GM23338 (cell line): ENCODE measurements at regions not wholly inside any gene's neighbourhood (a gene's known extent, or its start where the extent isn't known, plus 50 kb on each side); places are given as distances from the start of the nearest gene placed in this dataset.

Source experiments
- ATAC-seq: fragments of 200-7000 bp; cut with Tn5 transposase; 3 replicates; pipeline ENCODE4 v1.9.1; 2020
- DNase-seq: peaks from one replicate; pipeline ENCODE4 v3.0.0-alpha.2; 2015; ENCODE audit warnings: low spot score
- H2AFZ ChIP-seq: fragments of 200-600 bp; sonication (generic); 2 replicates; pipeline ENCODE4 v1.8.0; 2016; ENCODE audit warnings: antibody characterized with exemption, mild to moderate bottlenecking, moderate library complexity
- H3F3A ChIP-seq: fragments of 200-600 bp; sonication (generic); replicated peaks from 2 replicates; pipeline ENCODE4 v1.8.0; 2017; ENCODE audit warnings: antibody characterized with exemption, mixed run types, low read depth
- H3K27ac ChIP-seq: fragments of 200-600 bp; sonication (generic); 2 replicates; pipeline ENCODE4 v1.6.1; 2016; ENCODE audit warnings: low read depth
- H3K27me3 ChIP-seq: fragments of 200-600 bp; sonication (generic); 2 replicates; pipeline ENCODE4 v1.8.0; 2016; ENCODE audit warnings: mild to moderate bottlenecking, mixed run types, moderate library complexity; ENCODE audit not compliant: insufficient read depth
- H3K36me3 ChIP-seq: fragments of 200-600 bp; sonication (generic); 2 replicates; pipeline ENCODE4 v1.8.0; 2016; ENCODE audit warnings: mild to moderate bottlenecking; ENCODE audit not compliant: insufficient read depth
- H3K4me1 ChIP-seq: fragments of 200-600 bp; sonication (generic); 2 replicates; pipeline ENCODE4 v1.8.0; 2016; ENCODE audit warnings: mild to moderate bottlenecking, moderate library complexity; ENCODE audit not compliant: insufficient read depth
- H3K4me2 ChIP-seq: fragments of 200-600 bp; sonication (generic); 2 replicates; pipeline ENCODE4 v1.7.1; 2017; ENCODE audit warnings: mixed run types
- H3K4me3 ChIP-seq: fragments of 200-600 bp; sonication (generic); 2 replicates; pipeline ENCODE4 v1.6.1; 2016; ENCODE audit warnings: mixed run types
- H3K79me2 ChIP-seq: fragments of 200-600 bp; sonication (generic); replicated peaks from 2 replicates; pipeline ENCODE4 v1.8.0; 2017; ENCODE audit warnings: mild to moderate bottlenecking; ENCODE audit not compliant: insufficient read depth
- H3K9me2 ChIP-seq: fragments of 200-600 bp; sonication (generic); 2 replicates; pipeline ENCODE4 v1.8.0; 2017; ENCODE audit not compliant: insufficient read depth
- H4K20me1 ChIP-seq: fragments of 200-600 bp; sonication (generic); replicated peaks from 2 replicates; pipeline ENCODE4 v1.8.0; 2017; ENCODE audit warnings: mild to moderate bottlenecking; ENCODE audit not compliant: insufficient read depth
- H3K27ac Mint-ChIP-seq: 2 replicates; pipeline ENCODE4 v1.8.0; 2020; ENCODE audit warnings: inconsistent platforms, mild to moderate bottlenecking, moderate library complexity, mixed read lengths
- H3K27me3 Mint-ChIP-seq: 3 replicates; pipeline ENCODE4 v1.8.0; 2022; ENCODE audit warnings: low read depth, mild to moderate bottlenecking, moderate library complexity, mixed read lengths, inconsistent platforms; ENCODE audit not compliant: insufficient read depth, poor library complexity
- H3K36me3 Mint-ChIP-seq: 3 replicates; pipeline ENCODE4 v1.8.0; 2021; ENCODE audit warnings: low read depth, mild to moderate bottlenecking, inconsistent platforms, moderate library complexity, mixed read lengths
- H3K4me1 Mint-ChIP-seq: 3 replicates; pipeline ENCODE4 v1.8.0; 2020; ENCODE audit warnings: mild to moderate bottlenecking, inconsistent platforms, mixed read lengths
- H3K4me3 Mint-ChIP-seq: 3 replicates; pipeline ENCODE4 v1.8.0; 2021; ENCODE audit warnings: moderate library complexity, mild to moderate bottlenecking, inconsistent platforms, mixed read lengths
- H3K9me3 Mint-ChIP-seq: 3 replicates; pipeline ENCODE4 v1.8.0; 2020; ENCODE audit warnings: moderate library complexity, mild to moderate bottlenecking, inconsistent platforms, mixed read lengths
- CREB1 ChIP-seq: fragments of 250-450 bp; sonication (Bioruptor Pico); IDR thresholded peaks from 2 replicates; pipeline ENCODE4 v1.5.0; 2020; ENCODE audit warnings: low read depth, mild to moderate bottlenecking, moderate library complexity
- ETS1 ChIP-seq: IDR thresholded peaks from 2 replicates; pipeline ENCODE4 v1.6.1; 2016; ENCODE audit warnings: antibody characterized with exemption
- EZH2phosphoT487 ChIP-seq: fragments of 200-600 bp; sonication (generic); IDR thresholded peaks from one replicate; pipeline ENCODE4 v1.8.1; 2018; ENCODE audit warnings: antibody characterized with exemption; ENCODE audit not compliant: unreplicated experiment
- JUNB ChIP-seq: IDR thresholded peaks from one replicate; pipeline ENCODE4 v1.6.1; 2016; ENCODE audit warnings: antibody characterized with exemption; ENCODE audit not compliant: unreplicated experiment
- POLR2AphosphoS5 ChIP-seq: IDR thresholded peaks from 2 replicates; pipeline ENCODE4 v1.6.1; 2016; ENCODE audit warnings: antibody characterized with exemption, low read depth
- STAT1 ChIP-seq: IDR thresholded peaks from one replicate; pipeline ENCODE4 v1.6.1; 2016; ENCODE audit warnings: antibody characterized with exemption; ENCODE audit not compliant: unreplicated experiment
- ZNF114 ChIP-seq: fragments of 250-450 bp; sonication (Bioruptor Pico); IDR thresholded peaks from 2 replicates; pipeline ENCODE4 v1.5.0; 2020; ENCODE audit warnings: mild to moderate bottlenecking, moderate library complexity
- ZNF462 ChIP-seq: fragments of 250-450 bp; sonication (Bioruptor Pico); IDR thresholded peaks from 2 replicates; pipeline ENCODE4 v1.5.0; 2020; ENCODE audit warnings: mild to moderate bottlenecking, moderate library complexity

DNA sequence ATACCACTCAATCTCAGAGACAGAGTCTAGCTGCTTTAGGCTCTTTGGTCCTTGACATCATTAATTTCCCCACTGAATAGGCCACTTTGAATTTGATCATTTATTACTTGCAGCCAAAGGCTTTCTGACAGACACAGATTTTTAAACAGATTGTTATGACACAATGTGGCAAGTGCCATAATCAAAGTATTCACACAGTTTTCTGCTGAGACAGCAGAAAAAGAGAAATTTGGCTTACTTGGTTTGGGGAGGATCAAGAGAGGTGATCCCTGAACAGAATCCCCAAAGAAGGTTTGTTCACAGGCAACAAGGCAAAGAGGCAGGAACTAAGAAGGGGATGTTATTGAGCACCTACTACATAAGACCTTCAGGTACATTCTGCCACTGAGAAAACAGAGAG, 138.0 kb upstream of the TOP1 start (continued):
- no peak for TF ChIP-seq ZNF462
- no peak for TF ChIP-seq EZH2phosphoT487
- TF ChIP-seq STAT1: no peak
- no peak for TF ChIP-seq POLR2AphosphoS5
- no peak for TF ChIP-seq ETS1
- TF ChIP-seq JUNB: no peak
- TF ChIP-seq CREB1 (CRISPR knock-in tag): no peak

- ATAC-seq (no peak), DNase-seq (no peak)
- Mint-ChIP-seq H3K27ac (no peak overlapping the region), H3K4me3 (no peak overlapping the region), H3K9me3 (no peaks in the 10 kb centered on the region), H3K36me3 (no peaks in the 10 kb centered on the region), H3K27me3 (peaks cover 7% of the 10 kb centered on the region), H3K4me1 (no peaks in the 10 kb centered on the region)
- no peaks in the 10 kb centered on the region for H3K27me3 ChIP-seq
- H4K20me1 ChIP-seq: no peaks in the 10 kb centered on the region
- no peak overlapping the region for H3K27ac ChIP-seq
- H3K9me2 ChIP-seq: no peaks in the 10 kb centered on the region
- TF ChIP-seq ZNF114: no peak
- H2AFZ ChIP-seq: no peak overlapping the region
- no peaks in the 10 kb centered on the region for H3K79me2 ChIP-seq
- no peak overlapping the region for H3K4me2 ChIP-seq
- no peaks in the 10 kb centered on the region for H3F3A ChIP-seq
- H3K4me1 ChIP-seq: no peaks in the 10 kb centered on the region
- H3K36me3 ChIP-seq: no peaks in the 10 kb centered on the region
- H3K4me3 ChIP-seq: no peak overlapping the region
Observed at GRCh38 chr20:40891351-40891750, 137.3 kb upstream of the TOP1 start.
